GM23248 (cell line): ENCODE measurements at regions not wholly inside any gene's neighbourhood (a gene's known extent, or its start where the extent isn't known, plus 50 kb on each side); places are given as distances from the start of the nearest gene placed in this dataset.

Experiments used
- DNase-seq: peaks from one replicate; pipeline ENCODE4 v3.0.0-alpha.2; 2015
- H2AFZ ChIP-seq: fragments of 200-600 bp; sonication (generic); 2 replicates; pipeline ENCODE4 v1.6.1; 2016; ENCODE audit warnings: antibody characterized with exemption
- H3F3A ChIP-seq: fragments of 200-600 bp; sonication (generic); 2 replicates; pipeline ENCODE4 v1.6.1; 2016; ENCODE audit warnings: mild to moderate bottlenecking, antibody characterized with exemption, mixed run types; ENCODE audit not compliant: insufficient read depth
- H3K27ac ChIP-seq: fragments of 200-600 bp; sonication (generic); 2 replicates; pipeline ENCODE4 v1.5.1; 2016; ENCODE audit warnings: mild to moderate bottlenecking
- H3K27me3 ChIP-seq: fragments of 200-600 bp; sonication (generic); replicated peaks from 2 replicates; pipeline ENCODE4 v1.6.1; 2016; ENCODE audit warnings: mild to moderate bottlenecking; ENCODE audit not compliant: insufficient read depth
- H3K36me3 ChIP-seq: fragments of 200-600 bp; sonication (generic); 2 replicates; pipeline ENCODE4 v1.6.1; 2016; ENCODE audit warnings: low read depth, mild to moderate bottlenecking
- H3K4me1 ChIP-seq: fragments of 200-600 bp; sonication (generic); 2 replicates; pipeline ENCODE4 v1.6.1; 2016; ENCODE audit warnings: mild to moderate bottlenecking; ENCODE audit not compliant: insufficient read depth
- H3K4me2 ChIP-seq: fragments of 200-600 bp; sonication (generic); one replicate; pipeline ENCODE4 v1.6.1; 2016; ENCODE audit warnings: mild to moderate bottlenecking; ENCODE audit not compliant: unreplicated experiment
- H3K4me3 ChIP-seq: fragments of 200-600 bp; sonication (generic); 2 replicates; pipeline ENCODE4 v1.5.1; 2016; ENCODE audit warnings: mild to moderate bottlenecking
- H3K79me2 ChIP-seq: fragments of 200-600 bp; sonication (generic); 2 replicates; pipeline ENCODE4 v1.6.1; 2016; ENCODE audit warnings: mild to moderate bottlenecking; ENCODE audit not compliant: insufficient read depth
- H3K9ac ChIP-seq: fragments of 200-600 bp; sonication (generic); 2 replicates; pipeline ENCODE4 v1.6.1; 2016; ENCODE audit warnings: mild to moderate bottlenecking
- H3K9me2 ChIP-seq: fragments of 200-600 bp; sonication (generic); 2 replicates; pipeline ENCODE4 v1.6.1; 2016; ENCODE audit warnings: mixed run types, mild to moderate bottlenecking, moderate library complexity; ENCODE audit not compliant: insufficient read depth
- H3K9me3 ChIP-seq: fragments of 200-600 bp; sonication (generic); one replicate; pipeline ENCODE4 v1.6.1; 2017; ENCODE audit warnings: low read depth
- H4K20me1 ChIP-seq: fragments of 200-600 bp; sonication (generic); 2 replicates; pipeline ENCODE4 v1.6.0; 2016; ENCODE audit not compliant: insufficient read depth
- EZH2 ChIP-seq: fragments of 200-600 bp; sonication (generic); IDR thresholded peaks from 2 replicates; pipeline ENCODE4 v1.6.1; 2018; ENCODE audit warnings: antibody characterized with exemption, mild to moderate bottlenecking; ENCODE audit not compliant: insufficient read depth, poor library complexity, severe bottlenecking
- EZH2phosphoT487 ChIP-seq: fragments of 200-600 bp; sonication (generic); IDR thresholded peaks from 2 replicates; pipeline ENCODE4 v1.6.1; 2018; ENCODE audit warnings: antibody characterized with exemption, moderate library complexity, mild to moderate bottlenecking, low read depth; ENCODE audit not compliant: insufficient read depth
- WGBS, 2 experiments: methylation state at CpG; one replicate each; pipeline ENCODE4 v1.1.6; 2015 to 2017; ENCODE audit warnings: low lambda C conversion rate in 2 of 2, low coverage in 1 of 2; ENCODE audit errors: missing lambda C conversion rate in 2 of 2; 5-methylcytosine and 5-hydroxymethylcytosine counted together
- in situ Hi-C: fragments of 300-500 bp; cut with MboI; formaldehyde crosslinking; loops from 2 replicates; pipeline ENCODE4 v1.15.0; 2020

DNA sequence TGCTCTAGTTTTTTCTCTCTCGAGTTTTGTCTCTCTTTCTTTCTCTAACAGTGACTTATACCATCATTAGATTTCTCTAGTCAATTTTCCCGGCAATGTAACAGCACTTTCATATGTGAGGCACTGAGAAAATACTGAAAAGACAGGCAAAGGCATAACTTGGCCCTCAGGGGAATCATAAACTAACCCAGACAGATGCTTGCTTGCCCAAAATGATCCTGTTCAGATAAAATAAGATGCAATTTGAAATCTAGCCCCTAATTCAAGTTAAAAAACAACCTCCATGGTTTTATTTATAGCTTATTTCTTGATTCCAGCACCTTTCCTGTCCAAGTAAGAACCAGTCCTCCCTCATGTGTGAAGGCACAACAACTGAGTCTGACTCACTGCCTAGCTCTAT is 294.6 kb downstream of the GAS1 start:
- H3K36me3 ChIP-seq = no peaks in the 10 kb centered on the region
- TF ChIP-seq EZH2phosphoT487 (no peak), EZH2 (no peak)
- no peaks in the 10 kb centered on the region for H3K27me3 ChIP-seq
- no peaks in the 10 kb centered on the region for H3K4me1 ChIP-seq
- peak; percentile 31 for DNase-seq
- H3K79me2 ChIP-seq = no peaks in the 10 kb centered on the region
- H3F3A ChIP-seq = no peaks in the 10 kb centered on the region
- H3K27ac ChIP-seq = no peak overlapping the region
- no peaks in the 10 kb centered on the region for H3K9me3 ChIP-seq
- H3K9me2 ChIP-seq = no peaks in the 10 kb centered on the region
- H3K4me3 ChIP-seq = no peak overlapping the region
- in situ Hi-C loops = no loop called here
- no peaks in the 10 kb centered on the region for H4K20me1 ChIP-seq
- H3K9ac ChIP-seq = no peak overlapping the region
- H2AFZ ChIP-seq = no peak overlapping the region
- WGBS, 2 experiments = 0 to 9% methylated on average over 2 of the region's 2 CpGs
- H3K4me2 ChIP-seq = no peak overlapping the region

DNA sequence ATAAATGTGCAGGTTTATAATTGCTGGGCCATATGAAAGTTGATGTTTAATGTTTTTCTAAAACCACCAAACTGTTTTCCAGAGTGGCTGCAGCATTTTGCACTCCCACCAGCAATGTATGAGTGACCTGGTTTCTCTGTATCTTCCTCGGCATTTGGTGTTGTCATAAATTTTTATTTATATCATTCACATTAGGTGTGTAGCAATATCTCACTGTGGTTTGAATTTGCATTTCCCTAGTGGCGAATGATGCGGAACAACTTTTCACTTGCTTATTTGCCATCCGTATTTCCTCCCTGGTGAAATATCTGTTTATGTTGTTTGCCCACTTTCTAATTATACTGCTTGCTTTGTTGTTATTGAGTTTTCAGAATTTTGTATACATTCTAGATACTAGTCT is 295.7 kb upstream of the TUT7 start:
- DNase-seq = no peak
- Histone ChIP-seq H3K9ac (no peak overlapping the region), H3K27ac (no peak overlapping the region), H3K4me2 (no peak overlapping the region), H3K4me3 (no peak overlapping the region), H3K79me2 (no peaks in the 10 kb centered on the region), H3K9me3 (no peaks in the 10 kb centered on the region), H3K36me3 (no peaks in the 10 kb centered on the region), H3F3A (no peaks in the 10 kb centered on the region), H4K20me1 (no peaks in the 10 kb centered on the region), H2AFZ (no peak overlapping the region), H3K9me2 (no peaks in the 10 kb centered on the region), H3K27me3 (no peaks in the 10 kb centered on the region), H3K4me1 (no peaks in the 10 kb centered on the region)
- in situ Hi-C loops = no loop called here
- WGBS, 2 experiments = 94 to 96% methylated on average over 4 of the region's 4 CpGs
- TF ChIP-seq EZH2phosphoT487 (no peak), EZH2 (no peak)

DNA sequence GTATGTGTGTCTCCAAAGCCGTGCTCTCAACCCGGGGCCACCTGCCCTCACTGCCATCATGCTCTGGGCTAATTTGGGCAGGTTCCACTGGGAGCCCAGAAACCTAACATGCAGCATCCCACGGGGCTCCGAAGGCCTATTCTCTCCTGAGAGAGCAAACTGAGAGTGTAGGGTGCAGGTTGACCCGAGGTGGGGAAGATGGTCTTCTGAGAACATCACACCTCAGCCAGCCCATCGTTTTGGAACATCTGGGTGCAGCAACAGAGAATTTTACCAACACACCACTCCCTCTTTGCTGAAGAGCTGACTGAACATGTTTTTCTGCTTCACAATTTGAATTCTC is 294.6 kb upstream of the TUT7 start:
- in situ Hi-C loops = no loop called here

DNA sequence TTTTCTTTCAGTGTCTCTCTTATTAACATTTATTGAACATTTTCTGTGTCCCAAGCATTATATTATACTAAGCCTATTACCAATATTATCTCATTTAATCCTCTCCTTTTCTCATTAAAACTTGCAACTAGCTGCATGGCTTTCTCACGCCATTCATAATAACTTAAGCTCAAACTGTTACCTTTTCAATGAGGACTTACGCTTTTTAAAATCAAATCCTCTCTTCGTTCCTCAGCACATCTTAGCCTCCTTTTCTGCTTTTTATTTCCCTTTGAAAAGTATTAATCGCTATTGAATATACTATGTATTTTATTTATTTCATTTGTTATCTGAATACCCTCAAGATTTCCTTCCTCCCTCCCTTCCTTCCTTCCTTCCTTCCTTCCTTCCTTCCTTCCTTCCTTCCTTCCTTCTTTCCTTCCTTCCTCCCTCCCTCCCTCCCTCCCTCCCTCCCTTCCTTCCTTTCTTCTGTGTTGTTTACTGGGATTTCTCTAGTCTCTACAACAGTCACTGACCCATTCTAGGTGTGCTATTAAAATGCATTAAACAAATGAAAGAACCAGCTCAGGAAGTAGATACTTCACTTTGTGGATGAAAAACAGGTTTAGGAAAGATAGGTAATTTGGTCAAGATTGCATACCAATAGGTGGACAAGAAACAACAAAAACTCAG is 294.1 kb upstream of the TUT7 start:
- Histone ChIP-seq H3K9me3 (no peaks in the 10 kb centered on the region), H3K9me2 (no peaks in the 10 kb centered on the region), H3K4me1 (no peaks in the 10 kb centered on the region), H3K4me2 (no peak overlapping the region), H2AFZ (no peak overlapping the region), H3K36me3 (no peaks in the 10 kb centered on the region), H3K9ac (no peak overlapping the region), H4K20me1 (no peaks in the 10 kb centered on the region), H3K27ac (no peak overlapping the region), H3K27me3 (no peaks in the 10 kb centered on the region), H3F3A (no peaks in the 10 kb centered on the region), H3K4me3 (no peak overlapping the region), H3K79me2 (no peaks in the 10 kb centered on the region)
- WGBS, 2 experiments = 96 to 97% methylated on average over 4 of the region's 4 CpGs
- TF ChIP-seq EZH2 = no peak
- TF ChIP-seq EZH2phosphoT487 = no peak
- in situ Hi-C loops = no loop called here
- no peak for DNase-seq

More for the DNA sequence above, 294.6 kb upstream of the TUT7 start:
- Histone ChIP-seq H3K4me1 (no peaks in the 10 kb centered on the region), H3K9me3 (no peaks in the 10 kb centered on the region), H3K79me2 (no peaks in the 10 kb centered on the region), H3K36me3 (no peaks in the 10 kb centered on the region), H3K4me2 (no peak overlapping the region), H3K4me3 (no peak overlapping the region), H3K9ac (no peak overlapping the region), H3K27me3 (no peaks in the 10 kb centered on the region), H4K20me1 (no peaks in the 10 kb centered on the region), H3F3A (no peaks in the 10 kb centered on the region), H3K27ac (no peak overlapping the region), H3K9me2 (no peaks in the 10 kb centered on the region), H2AFZ (no peak overlapping the region)
- WGBS, 2 experiments = 67 to 69% methylated on average over 6 of the region's 6 CpGs
- DNase-seq = no peak
- TF ChIP-seq EZH2phosphoT487 (no peak), EZH2 (no peak)

DNA sequence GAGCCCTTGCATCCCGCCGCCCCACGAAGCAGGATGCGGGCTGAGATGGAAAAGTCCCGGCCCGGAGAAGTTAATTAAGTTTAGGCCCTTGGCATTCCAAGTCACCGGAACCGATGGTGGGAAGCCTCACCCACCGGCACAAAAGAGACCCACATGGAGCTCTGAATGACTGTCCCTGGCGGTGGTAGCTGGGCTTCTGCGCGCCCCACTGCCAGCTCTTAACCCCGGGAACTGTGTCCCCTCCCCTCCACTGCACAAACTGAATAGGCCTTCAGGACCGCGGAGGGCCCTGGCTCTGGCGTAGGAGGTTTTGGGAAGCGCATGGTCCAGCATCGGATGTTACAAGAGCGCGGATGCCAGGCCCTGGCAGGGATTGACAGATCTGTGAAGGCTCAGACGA is 291.1 kb upstream of the TUT7 start:
- in situ Hi-C loops = no loop called here
- Histone ChIP-seq H3K27ac (no peak overlapping the region), H3K9me3 (no peaks in the 10 kb centered on the region), H3K27me3 (no peaks in the 10 kb centered on the region), H3K79me2 (no peaks in the 10 kb centered on the region), H2AFZ (no peak overlapping the region), H3K4me3 (no peak overlapping the region), H3K4me1 (no peaks in the 10 kb centered on the region), H3K9me2 (no peaks in the 10 kb centered on the region), H3K9ac (no peak overlapping the region), H3K36me3 (no peaks in the 10 kb centered on the region), H4K20me1 (no peaks in the 10 kb centered on the region), H3K4me2 (no peak overlapping the region), H3F3A (no peaks in the 10 kb centered on the region)
- TF ChIP-seq EZH2 = no peak
- TF ChIP-seq EZH2phosphoT487 = no peak
- no peak for DNase-seq
- WGBS, 2 experiments = 93 to 96% methylated on average over 21 of the region's 21 CpGs
